H1 (cell line): ENCODE measurements at regions not wholly inside any gene's neighbourhood (a gene's known extent, or its start where the extent isn't known, plus 50 kb on each side); places are given as distances from the start of the nearest gene placed in this dataset.

Experiments used
- FOSL1 ChIP-seq: IDR thresholded peaks from 2 replicates; pipeline ENCODE4 v1.6.1; 2011; ENCODE audit warnings: mild to moderate bottlenecking, low read depth, low read length, moderate library complexity; ENCODE audit not compliant: insufficient read depth
- JUN ChIP-seq: IDR thresholded peaks from 2 replicates; pipeline ENCODE4 v1.6.1; 2011; ENCODE audit warnings: low read depth, mild to moderate bottlenecking, improper control_type of control experiment, low read length
- RFX5 ChIP-seq: IDR thresholded peaks from 2 replicates; pipeline ENCODE4 v1.6.1; 2011; ENCODE audit warnings: low read depth, low read length, improper control_type of control experiment, borderline replicate concordance
- TF ChIP-seq, protein P1 (sequence below): fragments of 300-600 bp; sonication (generic); IDR thresholded peaks from 2 replicates; pipeline ENCODE4 v1.7.1; 2012; ENCODE audit warnings: low read length, moderate library complexity, mild to moderate bottlenecking, inconsistent platforms; ENCODE audit not compliant: insufficient replicate concordance

DNA sequence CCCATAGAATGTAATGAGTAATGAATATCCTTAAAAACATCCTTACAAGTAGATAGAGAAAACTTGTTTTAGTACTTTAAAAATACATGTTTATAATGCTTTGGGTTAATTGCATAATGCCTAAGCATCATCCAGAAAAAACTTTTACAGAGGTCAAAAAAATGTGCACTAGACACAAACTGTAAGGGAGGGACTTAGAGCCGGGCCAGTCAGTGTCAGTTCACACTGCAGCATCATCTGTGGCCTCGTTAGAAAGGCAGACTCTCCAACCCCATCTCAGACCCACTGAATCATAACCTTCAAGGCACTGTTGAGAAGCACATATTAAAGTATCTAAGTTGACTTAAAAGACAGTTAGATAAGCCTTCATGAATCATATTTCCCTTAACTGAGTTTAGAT is 230.1 kb upstream of the PRPS1L1 start (continued):
- TF ChIP-seq, protein P1, sequence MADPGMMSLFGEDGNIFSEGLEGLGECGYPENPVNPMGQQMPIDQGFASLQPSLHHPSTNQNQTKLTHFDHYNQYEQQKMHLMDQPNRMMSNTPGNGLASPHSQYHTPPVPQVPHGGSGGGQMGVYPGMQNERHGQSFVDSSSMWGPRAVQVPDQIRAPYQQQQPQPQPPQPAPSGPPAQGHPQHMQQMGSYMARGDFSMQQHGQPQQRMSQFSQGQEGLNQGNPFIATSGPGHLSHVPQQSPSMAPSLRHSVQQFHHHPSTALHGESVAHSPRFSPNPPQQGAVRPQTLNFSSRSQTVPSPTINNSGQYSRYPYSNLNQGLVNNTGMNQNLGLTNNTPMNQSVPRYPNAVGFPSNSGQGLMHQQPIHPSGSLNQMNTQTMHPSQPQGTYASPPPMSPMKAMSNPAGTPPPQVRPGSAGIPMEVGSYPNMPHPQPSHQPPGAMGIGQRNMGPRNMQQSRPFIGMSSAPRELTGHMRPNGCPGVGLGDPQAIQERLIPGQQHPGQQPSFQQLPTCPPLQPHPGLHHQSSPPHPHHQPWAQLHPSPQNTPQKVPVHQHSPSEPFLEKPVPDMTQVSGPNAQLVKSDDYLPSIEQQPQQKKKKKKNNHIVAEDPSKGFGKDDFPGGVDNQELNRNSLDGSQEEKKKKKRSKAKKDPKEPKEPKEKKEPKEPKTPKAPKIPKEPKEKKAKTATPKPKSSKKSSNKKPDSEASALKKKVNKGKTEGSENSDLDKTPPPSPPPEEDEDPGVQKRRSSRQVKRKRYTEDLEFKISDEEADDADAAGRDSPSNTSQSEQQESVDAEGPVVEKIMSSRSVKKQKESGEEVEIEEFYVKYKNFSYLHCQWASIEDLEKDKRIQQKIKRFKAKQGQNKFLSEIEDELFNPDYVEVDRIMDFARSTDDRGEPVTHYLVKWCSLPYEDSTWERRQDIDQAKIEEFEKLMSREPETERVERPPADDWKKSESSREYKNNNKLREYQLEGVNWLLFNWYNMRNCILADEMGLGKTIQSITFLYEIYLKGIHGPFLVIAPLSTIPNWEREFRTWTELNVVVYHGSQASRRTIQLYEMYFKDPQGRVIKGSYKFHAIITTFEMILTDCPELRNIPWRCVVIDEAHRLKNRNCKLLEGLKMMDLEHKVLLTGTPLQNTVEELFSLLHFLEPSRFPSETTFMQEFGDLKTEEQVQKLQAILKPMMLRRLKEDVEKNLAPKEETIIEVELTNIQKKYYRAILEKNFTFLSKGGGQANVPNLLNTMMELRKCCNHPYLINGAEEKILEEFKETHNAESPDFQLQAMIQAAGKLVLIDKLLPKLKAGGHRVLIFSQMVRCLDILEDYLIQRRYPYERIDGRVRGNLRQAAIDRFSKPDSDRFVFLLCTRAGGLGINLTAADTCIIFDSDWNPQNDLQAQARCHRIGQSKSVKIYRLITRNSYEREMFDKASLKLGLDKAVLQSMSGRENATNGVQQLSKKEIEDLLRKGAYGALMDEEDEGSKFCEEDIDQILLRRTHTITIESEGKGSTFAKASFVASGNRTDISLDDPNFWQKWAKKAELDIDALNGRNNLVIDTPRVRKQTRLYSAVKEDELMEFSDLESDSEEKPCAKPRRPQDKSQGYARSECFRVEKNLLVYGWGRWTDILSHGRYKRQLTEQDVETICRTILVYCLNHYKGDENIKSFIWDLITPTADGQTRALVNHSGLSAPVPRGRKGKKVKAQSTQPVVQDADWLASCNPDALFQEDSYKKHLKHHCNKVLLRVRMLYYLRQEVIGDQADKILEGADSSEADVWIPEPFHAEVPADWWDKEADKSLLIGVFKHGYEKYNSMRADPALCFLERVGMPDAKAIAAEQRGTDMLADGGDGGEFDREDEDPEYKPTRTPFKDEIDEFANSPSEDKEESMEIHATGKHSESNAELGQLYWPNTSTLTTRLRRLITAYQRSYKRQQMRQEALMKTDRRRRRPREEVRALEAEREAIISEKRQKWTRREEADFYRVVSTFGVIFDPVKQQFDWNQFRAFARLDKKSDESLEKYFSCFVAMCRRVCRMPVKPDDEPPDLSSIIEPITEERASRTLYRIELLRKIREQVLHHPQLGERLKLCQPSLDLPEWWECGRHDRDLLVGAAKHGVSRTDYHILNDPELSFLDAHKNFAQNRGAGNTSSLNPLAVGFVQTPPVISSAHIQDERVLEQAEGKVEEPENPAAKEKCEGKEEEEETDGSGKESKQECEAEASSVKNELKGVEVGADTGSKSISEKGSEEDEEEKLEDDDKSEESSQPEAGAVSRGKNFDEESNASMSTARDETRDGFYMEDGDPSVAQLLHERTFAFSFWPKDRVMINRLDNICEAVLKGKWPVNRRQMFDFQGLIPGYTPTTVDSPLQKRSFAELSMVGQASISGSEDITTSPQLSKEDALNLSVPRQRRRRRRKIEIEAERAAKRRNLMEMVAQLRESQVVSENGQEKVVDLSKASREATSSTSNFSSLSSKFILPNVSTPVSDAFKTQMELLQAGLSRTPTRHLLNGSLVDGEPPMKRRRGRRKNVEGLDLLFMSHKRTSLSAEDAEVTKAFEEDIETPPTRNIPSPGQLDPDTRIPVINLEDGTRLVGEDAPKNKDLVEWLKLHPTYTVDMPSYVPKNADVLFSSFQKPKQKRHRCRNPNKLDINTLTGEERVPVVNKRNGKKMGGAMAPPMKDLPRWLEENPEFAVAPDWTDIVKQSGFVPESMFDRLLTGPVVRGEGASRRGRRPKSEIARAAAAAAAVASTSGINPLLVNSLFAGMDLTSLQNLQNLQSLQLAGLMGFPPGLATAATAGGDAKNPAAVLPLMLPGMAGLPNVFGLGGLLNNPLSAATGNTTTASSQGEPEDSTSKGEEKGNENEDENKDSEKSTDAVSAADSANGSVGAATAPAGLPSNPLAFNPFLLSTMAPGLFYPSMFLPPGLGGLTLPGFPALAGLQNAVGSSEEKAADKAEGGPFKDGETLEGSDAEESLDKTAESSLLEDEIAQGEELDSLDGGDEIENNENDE, result no peak
- no peak for TF ChIP-seq JUN
- peak; percentile 78 for TF ChIP-seq RFX5
- no peak for TF ChIP-seq FOSL1
